ENCODE measurements at regions not wholly inside any gene's neighbourhood (a gene's known extent, or its start where the extent isn't known, plus 50 kb on each side); places are given as distances from the start of the nearest gene placed in this dataset.

- Histone ChIP-seq H3K36me3 (ENCODE audit: control insufficient read depth in 1 of 2, insufficient read depth in 2 of 2, low read length in 2 of 2) (no peaks in the 10 kb centered on the region), H3K9ac (ENCODE audit: low read length) (no peak overlapping the region), H3K14ac (ENCODE audit: low read length) (no peak overlapping the region), H3K4me1 (ENCODE audit: control insufficient read depth in 1 of 2, insufficient read depth in 2 of 2, low read length in 2 of 2) (no peaks in the 10 kb centered on the region), H3K4ac (ENCODE audit: low read depth, low read length) (no peak overlapping the region), H2AFZ (ENCODE audit: insufficient read depth, low read length, poor library complexity) (no peak overlapping the region), H3K79me2 (ENCODE audit: control insufficient read depth, insufficient read depth, low read length, poor library complexity) (no peaks in the 10 kb centered on the region), H2BK5ac (ENCODE audit: low read depth, low read length, poor library complexity) (no peak overlapping the region), H2BK12ac (ENCODE audit: low read length) (no peak overlapping the region), H3K9me3 (ENCODE audit: insufficient read depth, low read depth, low read length) (no peaks in the 10 kb centered on the region), H4K8ac (ENCODE audit: low read depth, low read length) (no peak overlapping the region), H3K23ac (ENCODE audit: low read length) (no peak overlapping the region), H3K79me1 (ENCODE audit: low read length) (no peaks in the 10 kb centered on the region), H2BK120ac (ENCODE audit: insufficient read depth, low read length, poor library complexity) (no peak overlapping the region), H3K18ac (ENCODE audit: low read length) (no peak overlapping the region), H3K27ac (ENCODE audit: low read depth, low read length) (no peak overlapping the region), H2AK5ac (ENCODE audit: low read length) (no peak overlapping the region), H3K4me3 (ENCODE audit: low read depth, low read length) (no peak overlapping the region), H3K27me3 (ENCODE audit: insufficient read depth, low read length) (no peaks in the 10 kb centered on the region), H3K4me2 (ENCODE audit: low read length) (no peak overlapping the region), H4K12ac (ENCODE audit: low read depth, low read length) (no peak overlapping the region), H4K91ac (ENCODE audit: low read depth, low read length) (no peak overlapping the region)
- WGBS (ENCODE audit: extremely low coverage, insufficient coverage, insufficient read length): no CpG with 5 or more reads among the region's 2 CpGs
- no peak for DNase-seq
Observed at GRCh38 chr7:93004906-93005305, 112.9 kb downstream of the SAMD9 start.

GRCh38 chr7:92997719-92998118 is 120.1 kb downstream of the SAMD9 start:
- H2BK5ac ChIP-seq (ENCODE audit: low read depth, low read length, poor library complexity): no peak overlapping the region
- no peak overlapping the region for H3K9ac ChIP-seq (ENCODE audit: low read length)
- no peak overlapping the region for H4K8ac ChIP-seq (ENCODE audit: low read depth, low read length)
- H4K91ac ChIP-seq (ENCODE audit: low read depth, low read length): no peak overlapping the region
- no peak overlapping the region for H3K23ac ChIP-seq (ENCODE audit: low read length)
- H3K27me3 ChIP-seq (ENCODE audit: insufficient read depth, low read length): no peaks in the 10 kb centered on the region
- no peaks in the 10 kb centered on the region for H3K4me1 ChIP-seq (ENCODE audit: control insufficient read depth in 1 of 2, insufficient read depth in 2 of 2, low read length in 2 of 2)
- H3K79me1 ChIP-seq (ENCODE audit: low read length): no peaks in the 10 kb centered on the region
- no peak overlapping the region for H2BK12ac ChIP-seq (ENCODE audit: low read length)
- H3K36me3 ChIP-seq (ENCODE audit: control insufficient read depth in 1 of 2, insufficient read depth in 2 of 2, low read length in 2 of 2): no peaks in the 10 kb centered on the region
- no peak overlapping the region for H2AK5ac ChIP-seq (ENCODE audit: low read length)
- H4K12ac ChIP-seq (ENCODE audit: low read depth, low read length): no peak overlapping the region
- no peak overlapping the region for H3K4ac ChIP-seq (ENCODE audit: low read depth, low read length)
- H3K18ac ChIP-seq (ENCODE audit: low read length): no peak overlapping the region
- H3K27ac ChIP-seq (ENCODE audit: low read depth, low read length): no peak overlapping the region
- DNase-seq: no peak
- H3K14ac ChIP-seq (ENCODE audit: low read length): no peak overlapping the region
- H2AFZ ChIP-seq (ENCODE audit: insufficient read depth, low read length, poor library complexity): no peak overlapping the region
- no peaks in the 10 kb centered on the region for H3K79me2 ChIP-seq (ENCODE audit: control insufficient read depth, insufficient read depth, low read length, poor library complexity)
- H3K4me3 ChIP-seq (ENCODE audit: low read depth, low read length): no peak overlapping the region
- H2BK120ac ChIP-seq (ENCODE audit: insufficient read depth, low read length, poor library complexity): no peak overlapping the region
- no peaks in the 10 kb centered on the region for H3K9me3 ChIP-seq (ENCODE audit: insufficient read depth, low read depth, low read length)
- H3K4me2 ChIP-seq (ENCODE audit: low read length): no peak overlapping the region

GRCh38 chr7:92997152-92997551 is 120.6 kb downstream of the SAMD9 start:
- no peak overlapping the region for H4K8ac ChIP-seq (ENCODE audit: low read depth, low read length)
- H3K27me3 ChIP-seq (ENCODE audit: insufficient read depth, low read length): no peaks in the 10 kb centered on the region

GRCh38 chr7:92994901-92995300 is 122.9 kb downstream of the SAMD9 start:
- Histone ChIP-seq H2BK120ac (ENCODE audit: insufficient read depth, low read length, poor library complexity) (no peak overlapping the region), H3K79me2 (ENCODE audit: control insufficient read depth, insufficient read depth, low read length, poor library complexity) (no peaks in the 10 kb centered on the region), H3K4me1 (ENCODE audit: control insufficient read depth in 1 of 2, insufficient read depth in 2 of 2, low read length in 2 of 2) (no peaks in the 10 kb centered on the region), H3K9me3 (ENCODE audit: insufficient read depth, low read depth, low read length) (no peaks in the 10 kb centered on the region), H3K9ac (ENCODE audit: low read length) (no peak overlapping the region), H3K79me1 (ENCODE audit: low read length) (no peaks in the 10 kb centered on the region), H3K36me3 (ENCODE audit: control insufficient read depth in 1 of 2, insufficient read depth in 2 of 2, low read length in 2 of 2) (no peaks in the 10 kb centered on the region), H4K12ac (ENCODE audit: low read depth, low read length) (no peak overlapping the region), H3K4ac (ENCODE audit: low read depth, low read length) (no peak overlapping the region), H2AFZ (ENCODE audit: insufficient read depth, low read length, poor library complexity) (no peak overlapping the region), H3K27ac (ENCODE audit: low read depth, low read length) (no peak overlapping the region), H3K4me2 (ENCODE audit: low read length) (no peak overlapping the region), H3K23ac (ENCODE audit: low read length) (no peak overlapping the region), H3K18ac (ENCODE audit: low read length) (no peak overlapping the region), H4K8ac (ENCODE audit: low read depth, low read length) (no peak overlapping the region), H4K91ac (ENCODE audit: low read depth, low read length) (no peak overlapping the region), H3K4me3 (ENCODE audit: low read depth, low read length) (no peak overlapping the region), H3K14ac (ENCODE audit: low read length) (no peak overlapping the region), H3K27me3 (ENCODE audit: insufficient read depth, low read length) (no peaks in the 10 kb centered on the region), H2AK5ac (ENCODE audit: low read length) (no peak overlapping the region), H2BK5ac (ENCODE audit: low read depth, low read length, poor library complexity) (no peak overlapping the region), H2BK12ac (ENCODE audit: low read length) (no peak overlapping the region)
- no CpG with 5 or more reads among the region's 2 CpGs for WGBS (ENCODE audit: extremely low coverage, insufficient coverage, insufficient read length)
- no peak for DNase-seq

More at GRCh38 chr7:92997152-92997551, 120.6 kb downstream of the SAMD9 start:
- H3K79me2 ChIP-seq (ENCODE audit: control insufficient read depth, insufficient read depth, low read length, poor library complexity): no peaks in the 10 kb centered on the region
- no peak overlapping the region for H3K27ac ChIP-seq (ENCODE audit: low read depth, low read length)
- no peak for DNase-seq
- H4K91ac ChIP-seq (ENCODE audit: low read depth, low read length): no peak overlapping the region
- no peak overlapping the region for H3K9ac ChIP-seq (ENCODE audit: low read length)
- no peak overlapping the region for H3K4ac ChIP-seq (ENCODE audit: low read depth, low read length)
- no peak overlapping the region for H2AK5ac ChIP-seq (ENCODE audit: low read length)
- H3K4me3 ChIP-seq (ENCODE audit: low read depth, low read length): no peak overlapping the region
- no peak overlapping the region for H2BK120ac ChIP-seq (ENCODE audit: insufficient read depth, low read length, poor library complexity)
- no peak overlapping the region for H4K12ac ChIP-seq (ENCODE audit: low read depth, low read length)
- no peak overlapping the region for H3K23ac ChIP-seq (ENCODE audit: low read length)
- no peak overlapping the region for H2BK12ac ChIP-seq (ENCODE audit: low read length)
- no peaks in the 10 kb centered on the region for H3K36me3 ChIP-seq (ENCODE audit: control insufficient read depth in 1 of 2, insufficient read depth in 2 of 2, low read length in 2 of 2)
- H2BK5ac ChIP-seq (ENCODE audit: low read depth, low read length, poor library complexity): no peak overlapping the region
- H3K4me1 ChIP-seq (ENCODE audit: control insufficient read depth in 1 of 2, insufficient read depth in 2 of 2, low read length in 2 of 2): no peaks in the 10 kb centered on the region
- no peak overlapping the region for H3K18ac ChIP-seq (ENCODE audit: low read length)
- no peaks in the 10 kb centered on the region for H3K9me3 ChIP-seq (ENCODE audit: insufficient read depth, low read depth, low read length)
- no CpG with 5 or more reads among the region's 2 CpGs for WGBS (ENCODE audit: extremely low coverage, insufficient coverage, insufficient read length)
- H3K79me1 ChIP-seq (ENCODE audit: low read length): no peaks in the 10 kb centered on the region
- H2AFZ ChIP-seq (ENCODE audit: insufficient read depth, low read length, poor library complexity): no peak overlapping the region
- H3K4me2 ChIP-seq (ENCODE audit: low read length): no peak overlapping the region
- H3K14ac ChIP-seq (ENCODE audit: low read length): no peak overlapping the region

Data from trophoblast cell (in vitro differentiated cells and primary cell).